ENCODE measurements at regions not wholly inside any gene's neighbourhood (a gene's known extent, or its start where the extent isn't known, plus 50 kb on each side); places are given as distances from the start of the nearest gene placed in this dataset.

GRCh38 chr22:47294576-47294975 is 532.1 kb downstream of the TBC1D22A start:
- Histone ChIP-seq H3K4me3 (no peak overlapping the region), H3K4me1 (replicated peaks in 1 of 2) (no peaks in the 10 kb centered on the region), H3K27me3 (no peaks in the 10 kb centered on the region), H3K9me3 (replicated peaks in 1 of 3) (no peaks in the 10 kb centered on the region), H3K27ac (no peak overlapping the region), H3K36me3 (replicated peaks in 1 of 2) (no peaks in the 10 kb centered on the region)
- TF ChIP-seq, protein P1, sequence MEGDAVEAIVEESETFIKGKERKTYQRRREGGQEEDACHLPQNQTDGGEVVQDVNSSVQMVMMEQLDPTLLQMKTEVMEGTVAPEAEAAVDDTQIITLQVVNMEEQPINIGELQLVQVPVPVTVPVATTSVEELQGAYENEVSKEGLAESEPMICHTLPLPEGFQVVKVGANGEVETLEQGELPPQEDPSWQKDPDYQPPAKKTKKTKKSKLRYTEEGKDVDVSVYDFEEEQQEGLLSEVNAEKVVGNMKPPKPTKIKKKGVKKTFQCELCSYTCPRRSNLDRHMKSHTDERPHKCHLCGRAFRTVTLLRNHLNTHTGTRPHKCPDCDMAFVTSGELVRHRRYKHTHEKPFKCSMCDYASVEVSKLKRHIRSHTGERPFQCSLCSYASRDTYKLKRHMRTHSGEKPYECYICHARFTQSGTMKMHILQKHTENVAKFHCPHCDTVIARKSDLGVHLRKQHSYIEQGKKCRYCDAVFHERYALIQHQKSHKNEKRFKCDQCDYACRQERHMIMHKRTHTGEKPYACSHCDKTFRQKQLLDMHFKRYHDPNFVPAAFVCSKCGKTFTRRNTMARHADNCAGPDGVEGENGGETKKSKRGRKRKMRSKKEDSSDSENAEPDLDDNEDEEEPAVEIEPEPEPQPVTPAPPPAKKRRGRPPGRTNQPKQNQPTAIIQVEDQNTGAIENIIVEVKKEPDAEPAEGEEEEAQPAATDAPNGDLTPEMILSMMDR (IDR thresholded peaks at IDR 0.05) = no peak
- no peak for TF ChIP-seq POLR2A (IDR thresholded peaks at IDR 0.05)
- intact Hi-C loops (cut with DNase I) = no loop called here
- DNase-seq = no peak
- 71 to 79% (median 76%) methylated on average over 5 of the region's 5 CpGs for WGBS, 4 donors

DNA sequence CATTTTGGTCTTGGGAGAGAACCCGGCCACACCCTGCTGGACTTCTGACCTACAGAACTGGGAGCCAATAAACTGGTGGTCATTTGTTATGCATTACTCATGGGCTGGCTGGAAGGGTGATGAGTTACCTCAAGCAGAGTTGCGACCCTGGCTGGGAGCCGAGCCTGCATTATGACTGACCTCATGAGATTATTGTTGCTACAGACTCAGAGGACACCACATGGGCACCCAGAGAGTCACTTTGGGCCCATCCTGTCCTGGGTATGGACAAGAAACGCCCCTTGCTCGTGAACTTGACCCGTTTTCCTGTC is 531.7 kb downstream of the TBC1D22A start:
- Histone ChIP-seq H3K27me3 (no peaks in the 10 kb centered on the region), H3K27ac (no peak overlapping the region), H3K36me3 (replicated peaks in 1 of 2) (no peaks in the 10 kb centered on the region), H3K4me3 (no peak overlapping the region), H3K4me1 (replicated peaks in 1 of 2) (no peaks in the 10 kb centered on the region), H3K9me3 (replicated peaks in 1 of 3) (no peaks in the 10 kb centered on the region)
- peak in 3 of 7 donors; percentile 3 to 37 (median 14) for DNase-seq
- intact Hi-C loops (cut with DNase I) = no loop called here
- TF ChIP-seq POLR2A (IDR thresholded peaks at IDR 0.05) = no peak
- TF ChIP-seq, protein P1 (IDR thresholded peaks at IDR 0.05) = no peak
- 67 to 81% (median 70%) methylated on average over 5 to 6 of the region's 6 CpGs for WGBS, 4 donors

GRCh38 chr22:47293368-47294221 is 531.1 kb downstream of the TBC1D22A start:
- peak in 1 of 7 donors; percentile 35 for DNase-seq
- no peaks in the 10 kb centered on the region for H3K9me3 ChIP-seq (replicated peaks in 1 of 3)
- intact Hi-C loops (cut with DNase I) = no loop called here
- H3K4me3 ChIP-seq = no peak overlapping the region
- no peak overlapping the region for H3K27ac ChIP-seq
- no peaks in the 10 kb centered on the region for H3K4me1 ChIP-seq (replicated peaks in 1 of 2)
- H3K36me3 ChIP-seq (replicated peaks in 1 of 2) = no peaks in the 10 kb centered on the region
- H3K27me3 ChIP-seq = no peaks in the 10 kb centered on the region
- WGBS, 4 donors = 77 to 78% (median 77%) methylated on average over 17 to 18 of the region's 18 CpGs
- TF ChIP-seq, protein P1 (IDR thresholded peaks at IDR 0.05) = no peak
- TF ChIP-seq POLR2A (IDR thresholded peaks at IDR 0.05) = no peak

DNA sequence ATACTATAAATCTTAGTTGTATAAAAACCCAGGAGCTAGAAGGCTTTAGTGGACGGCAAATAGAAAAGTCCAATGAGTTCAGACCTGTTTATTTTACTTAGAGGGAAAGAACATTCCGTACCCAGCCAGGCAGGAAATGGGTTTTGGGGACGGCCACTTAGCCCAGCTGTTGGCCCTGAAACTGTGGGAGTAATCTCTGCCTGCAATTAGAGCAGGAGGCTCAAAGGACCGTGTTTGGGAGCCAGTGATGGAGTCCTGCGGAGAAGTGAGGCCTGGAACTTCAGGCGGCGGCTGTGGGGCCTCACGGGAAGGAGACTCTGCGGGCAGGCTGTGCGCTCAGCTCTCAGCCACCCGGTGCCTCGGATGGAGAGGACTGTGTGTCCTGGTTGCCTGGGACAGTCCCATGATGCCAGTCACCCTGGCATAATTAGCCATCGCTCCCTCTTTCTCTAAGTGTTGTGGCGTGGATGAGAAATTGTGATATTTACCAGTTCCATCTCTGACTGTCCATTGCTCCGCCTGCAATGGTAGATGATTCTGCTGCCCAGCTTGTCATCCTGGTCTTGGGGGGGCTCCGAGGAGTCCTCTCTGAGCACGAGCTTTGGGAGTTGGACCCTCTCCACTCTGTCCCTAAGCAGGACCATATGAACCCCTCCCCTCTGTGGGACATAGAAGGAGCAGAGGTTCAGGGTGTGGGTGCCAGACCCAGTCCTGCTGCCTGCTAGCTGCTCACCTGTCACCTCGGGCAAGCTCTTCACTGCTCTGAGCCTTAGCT is 530.3 kb downstream of the TBC1D22A start:
- Histone ChIP-seq H3K27ac (peak overlapping the region in 1 of 5 donors; percentile 67), H3K9me3 (replicated peaks in 1 of 3) (no peaks in the 10 kb centered on the region), H3K27me3 (no peaks in the 10 kb centered on the region), H3K4me1 (replicated peaks in 1 of 2) (no peaks in the 10 kb centered on the region), H3K4me3 (no peak overlapping the region), H3K36me3 (replicated peaks in 1 of 2) (no peaks in the 10 kb centered on the region)
- TF ChIP-seq POLR2A (IDR thresholded peaks at IDR 0.05) = no peak
- TF ChIP-seq, protein P1 (IDR thresholded peaks at IDR 0.05) = no peak
- intact Hi-C loops (cut with DNase I) = no loop called here
- DNase-seq = peak in 1 of 7 donors; percentile 23
- 63 to 73% (median 67%) methylated on average over 15 to 18 of the region's 18 CpGs for WGBS, 4 donors

Data from adrenal gland (tissue), 9 donors.